ENCODE measurements at regions not wholly inside any gene's neighbourhood (a gene's known extent, or its start where the extent isn't known, plus 50 kb on each side); places are given as distances from the start of the nearest gene placed in this dataset.
"Not testable (repeated sequence)": the region's sequence is repeated elsewhere in the genome, so short reads cannot be mapped to it uniquely, and the experiment has no call there.

DNA sequence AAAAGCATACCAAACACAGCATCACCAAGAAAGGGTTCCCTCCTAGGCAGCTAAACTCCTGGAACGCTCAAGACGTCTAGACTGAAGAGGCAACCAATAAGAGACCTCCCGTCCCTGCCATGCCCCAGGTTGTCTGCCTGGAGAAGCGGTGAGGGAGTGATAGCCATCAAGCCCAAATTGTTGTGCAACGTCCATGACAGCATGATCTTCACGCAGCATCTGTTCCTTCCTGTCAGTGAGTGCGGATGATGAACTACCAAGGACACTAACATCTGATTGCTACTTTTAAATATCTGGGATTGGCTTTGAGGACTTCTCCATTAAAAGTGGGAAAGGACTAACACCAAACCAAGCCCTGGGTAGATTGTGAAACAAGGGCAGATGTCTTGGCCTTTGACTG, 149.7 kb downstream of the TXNL1 start:
- ATAC-seq (no peak), DNase-seq (no peak)

DNA sequence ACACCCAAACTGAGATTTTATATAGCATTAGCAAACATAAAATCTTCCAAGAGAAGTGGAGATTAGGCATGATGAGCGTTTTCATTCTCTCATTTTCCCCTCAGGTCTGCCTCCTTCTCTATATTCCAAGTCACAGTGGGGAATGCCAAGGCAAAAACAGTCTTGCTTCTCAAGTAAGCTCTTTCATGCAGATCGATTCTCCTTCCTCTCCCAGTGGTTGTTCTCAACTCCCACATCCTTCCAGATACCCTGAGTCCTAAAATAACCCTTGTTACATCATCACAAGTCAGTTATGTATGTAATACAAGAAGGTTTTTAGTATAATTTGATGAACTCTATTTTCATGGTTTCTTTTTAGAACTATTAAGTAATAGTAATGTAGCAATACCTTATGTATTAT, 150.6 kb downstream of the TXNL1 start:
- DNase-seq (no peak), ATAC-seq (no peak)

DNA sequence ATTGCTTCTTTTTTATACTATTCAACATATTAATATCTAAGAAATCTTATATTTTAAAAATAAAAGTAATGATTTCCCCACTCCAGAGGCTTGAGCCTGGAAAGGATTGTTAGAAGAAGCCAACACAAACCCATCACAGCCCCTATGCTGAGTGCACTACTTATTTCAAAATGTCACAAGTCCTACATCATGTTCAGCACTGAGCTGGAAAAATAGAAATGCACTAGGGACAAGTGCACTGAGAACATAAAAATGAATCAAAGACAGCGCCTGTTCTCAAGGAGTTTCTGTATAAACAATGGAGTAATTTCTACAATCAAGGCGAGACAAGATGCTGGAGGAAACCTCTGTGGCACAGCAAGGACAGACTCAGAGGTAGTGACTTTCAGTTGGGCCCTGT, 155.0 kb downstream of the TXNL1 start:
- ATAC-seq = no peak
- no peak for DNase-seq

DNA sequence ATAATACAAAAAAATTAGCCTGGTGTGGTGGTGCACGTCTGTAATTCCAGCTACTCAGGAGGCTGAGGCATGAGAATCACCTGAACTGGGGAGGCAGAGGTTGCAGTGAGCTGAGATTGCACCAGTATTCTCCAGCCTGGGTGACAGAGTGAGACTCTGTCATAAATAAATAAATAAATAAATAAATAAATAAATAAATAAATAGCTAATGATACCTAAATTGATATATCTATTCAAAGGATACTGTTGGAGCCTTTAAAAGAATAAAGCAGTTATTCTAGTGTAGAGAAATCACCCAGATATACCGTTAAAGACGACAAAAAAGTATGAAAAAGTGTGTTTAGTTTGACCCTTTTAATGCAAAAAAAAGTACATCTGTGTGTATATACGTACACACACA, 155.6 kb downstream of the TXNL1 start:
- DNase-seq, ATAC-seq: not testable (repeated sequence)

DNA sequence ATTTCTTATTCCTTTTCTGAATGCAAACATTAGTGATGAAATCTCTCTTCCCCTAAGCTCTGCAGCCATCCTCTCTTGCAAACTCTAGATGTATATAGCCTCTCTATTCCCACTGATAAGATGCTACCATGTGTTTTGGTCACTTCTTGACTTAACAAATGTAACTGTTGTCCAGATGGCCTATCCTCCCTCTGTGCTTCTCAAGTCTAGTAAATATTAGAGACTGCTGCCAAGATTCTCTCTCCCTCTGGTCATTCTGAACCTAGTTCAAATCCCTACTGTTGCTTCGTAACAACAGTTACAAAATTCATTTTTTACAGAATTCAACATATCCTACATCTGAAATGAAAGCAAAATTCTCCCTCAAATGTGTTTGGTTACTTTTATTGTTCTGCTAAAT, 156.6 kb downstream of the TXNL1 start:
- no peak for DNase-seq
- no peak for ATAC-seq

DNA sequence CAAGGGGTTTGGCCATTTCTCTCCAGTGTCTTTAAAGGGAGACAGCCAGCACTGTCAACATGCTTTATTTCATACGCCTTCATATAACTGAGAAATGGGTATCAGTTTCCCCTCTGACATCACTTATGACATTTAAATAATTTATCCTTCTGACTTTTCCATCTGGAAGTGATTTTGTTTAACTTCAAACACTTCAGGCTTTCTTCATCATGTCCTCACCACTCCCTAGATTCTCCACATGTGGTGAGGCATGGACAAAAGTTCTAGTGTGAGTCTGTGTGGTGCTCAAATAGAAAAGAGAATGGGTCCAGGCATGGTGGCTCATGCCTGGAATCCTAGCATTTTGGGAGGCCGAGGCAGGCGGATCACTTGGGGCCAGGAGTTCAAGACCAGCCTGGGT, 158.6 kb downstream of the TXNL1 start:
- DNase-seq (no peak), ATAC-seq (no peak)

DNA sequence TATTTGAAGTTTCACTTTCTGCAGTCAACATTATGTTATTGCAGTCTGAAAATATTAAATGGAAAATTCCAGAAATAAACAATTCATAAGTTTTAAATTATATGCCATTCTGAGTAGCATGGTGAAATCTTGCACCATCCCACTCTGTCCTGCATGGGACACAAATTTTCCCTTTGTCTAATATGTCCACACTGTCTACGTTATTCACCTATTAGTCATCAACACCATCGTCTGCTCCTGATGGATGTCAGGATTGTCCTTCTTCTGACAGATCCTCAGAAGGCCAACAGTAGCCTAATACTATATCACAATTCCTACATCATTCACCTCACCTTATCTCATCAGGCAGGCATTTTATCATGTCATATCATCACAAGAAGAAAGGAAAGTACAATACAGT, 163.1 kb downstream of the TXNL1 start:
- ATAC-seq = no peak
- DNase-seq = no peak

DNA sequence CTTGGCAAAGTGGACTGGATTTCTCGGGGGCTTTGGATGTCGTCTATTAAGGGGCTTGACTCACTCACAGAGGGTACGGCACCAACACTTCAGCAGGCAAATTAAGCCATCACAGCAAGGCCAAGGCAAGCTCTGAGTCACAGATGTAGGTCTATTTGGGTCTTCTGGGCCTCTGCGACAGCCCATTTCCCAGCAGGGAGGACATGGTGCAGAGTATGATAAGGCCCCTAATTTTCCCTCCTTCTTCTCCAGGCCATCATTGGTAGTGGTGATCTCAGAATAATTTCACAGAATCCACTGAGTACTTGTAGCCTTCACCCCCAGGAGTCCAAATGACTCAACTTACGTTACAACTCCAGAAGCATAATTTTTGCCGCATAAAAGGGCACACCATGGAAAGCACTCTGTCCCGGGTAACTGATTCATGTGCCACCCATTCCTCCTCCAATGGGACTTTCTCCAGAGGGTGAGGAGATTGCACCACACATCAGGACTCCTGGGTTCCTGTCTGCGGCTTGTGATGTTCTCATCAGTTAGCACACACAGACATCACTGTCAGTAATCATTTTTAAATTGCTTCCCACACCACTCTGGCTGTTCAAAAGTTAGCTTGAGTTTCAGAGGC, 164.9 kb downstream of the TXNL1 start:
- no peak for DNase-seq
- ATAC-seq = no peak

DNA sequence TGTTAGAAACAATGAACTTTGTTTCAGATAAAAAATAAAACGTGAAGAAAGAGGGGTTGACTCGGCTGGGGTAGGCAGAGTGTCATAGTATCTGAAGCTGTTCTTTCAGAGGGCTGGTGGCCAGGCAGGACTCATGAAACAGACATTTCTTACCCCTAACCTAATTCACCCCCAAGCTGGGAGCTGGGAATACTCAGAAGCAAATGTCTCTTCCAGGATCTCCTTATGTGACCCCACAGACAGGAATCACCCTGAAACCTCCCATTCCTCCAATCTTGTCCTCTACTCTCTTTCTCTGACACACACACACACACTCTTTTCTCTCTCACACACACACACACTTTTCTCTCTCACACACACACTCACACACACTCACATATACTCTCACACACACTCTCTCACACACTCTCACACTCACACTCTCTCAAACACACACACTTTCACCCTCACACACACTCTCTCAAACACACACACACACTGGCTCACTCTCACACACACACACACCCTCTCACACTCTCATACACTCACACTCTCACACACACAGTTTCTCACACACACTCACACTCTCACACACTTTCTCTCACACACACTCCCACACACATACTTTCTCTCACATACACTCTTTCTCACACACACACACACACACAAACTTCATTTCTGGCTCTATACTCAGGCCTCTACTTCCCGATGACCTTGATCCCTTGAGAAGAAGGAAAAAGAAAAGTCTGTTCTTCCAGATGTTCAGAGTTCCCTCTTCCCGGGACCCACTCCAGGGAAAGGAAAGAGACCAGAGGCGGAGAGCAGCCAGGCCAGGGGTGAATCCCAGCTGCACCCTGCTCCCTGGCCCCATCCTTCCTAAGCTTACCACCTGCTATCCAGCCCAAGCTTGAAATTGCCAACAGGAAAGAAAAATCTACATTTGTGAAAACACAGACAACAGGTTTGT, 167.7 kb downstream of the TXNL1 start:
- DNase-seq (no peak), ATAC-seq (no peak)

DNA sequence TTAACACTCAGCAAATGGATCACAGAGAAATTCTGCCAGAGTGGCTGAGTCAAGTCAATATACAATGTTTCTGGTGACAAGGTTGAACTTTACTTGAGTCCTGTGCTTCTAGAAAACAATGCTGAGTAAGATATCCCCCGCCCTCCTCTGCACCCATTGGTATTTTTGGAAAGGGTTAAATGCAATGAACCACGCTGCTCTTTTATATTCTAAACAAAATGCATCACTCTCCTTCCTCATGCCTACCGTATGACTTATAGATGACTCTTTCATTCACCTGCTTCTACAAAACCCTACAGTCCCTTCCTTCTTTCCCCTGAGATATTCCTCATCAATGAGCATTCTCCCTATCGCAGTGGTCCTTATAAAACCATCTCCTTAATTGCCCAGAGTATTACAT, 168.8 kb downstream of the TXNL1 start:
- DNase-seq (no peak), ATAC-seq (no peak)

DNA sequence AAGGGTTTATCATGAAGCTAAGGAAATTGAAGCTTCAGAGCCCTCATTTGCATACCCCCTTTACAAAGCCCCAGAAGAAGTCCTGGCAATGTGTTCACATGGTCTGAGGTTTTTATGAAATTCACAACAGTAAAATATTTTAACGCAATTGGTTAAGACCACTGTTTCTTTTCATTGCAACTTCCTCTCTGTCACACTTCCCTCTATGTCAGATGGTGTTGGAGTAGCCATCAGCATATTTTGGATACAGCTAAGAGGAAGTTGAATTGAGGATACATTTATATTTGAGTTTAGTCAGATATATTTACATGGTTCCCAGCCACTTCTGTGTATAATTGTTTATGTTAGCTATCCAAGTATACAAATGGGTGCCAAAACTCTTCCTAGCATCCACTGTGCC, 170.0 kb downstream of the TXNL1 start:
- no peak for ATAC-seq
- DNase-seq = no peak

DNA sequence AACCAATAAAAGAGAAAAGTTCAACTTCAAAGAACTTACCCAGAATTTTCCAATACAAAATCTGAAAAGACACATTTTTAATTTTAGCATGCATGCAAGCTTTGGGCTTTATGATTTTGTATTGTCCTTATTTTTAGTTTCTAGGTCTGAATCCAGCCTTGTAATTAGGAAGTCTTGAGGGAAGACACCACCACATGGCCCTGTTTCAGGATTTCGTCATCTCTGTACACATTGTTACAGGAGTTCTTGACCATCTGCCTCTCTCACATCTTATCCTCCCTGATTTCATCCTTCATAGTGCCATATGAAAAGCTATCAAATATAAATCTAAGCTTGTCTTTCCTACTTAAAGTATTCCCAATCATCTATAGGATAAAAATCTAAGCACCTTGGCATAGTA, 176.1 kb downstream of the TXNL1 start:
- ATAC-seq = no peak

DNA sequence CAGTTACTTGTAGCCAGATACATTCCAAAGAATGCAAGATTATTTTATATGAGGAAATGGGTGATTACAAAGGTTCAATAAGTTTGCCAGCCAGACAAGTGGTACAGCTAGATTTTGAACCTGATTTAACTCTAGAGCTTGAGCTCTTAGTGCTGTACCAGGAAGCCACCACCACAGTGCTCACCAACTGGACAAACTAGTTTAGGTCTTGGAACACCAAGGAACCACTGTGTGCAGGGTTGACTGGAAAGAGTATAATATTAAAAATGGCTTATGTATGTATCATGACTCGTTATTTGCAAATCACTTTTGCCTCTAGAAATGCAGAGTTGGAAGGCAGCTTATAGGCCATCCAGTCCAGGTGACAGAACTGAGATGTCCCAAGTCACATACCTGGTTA, 177.2 kb downstream of the TXNL1 start:
- DNase-seq (no peak), ATAC-seq (no peak)

More for the DNA sequence above, 176.1 kb downstream of the TXNL1 start:
- no peak for DNase-seq

DNA sequence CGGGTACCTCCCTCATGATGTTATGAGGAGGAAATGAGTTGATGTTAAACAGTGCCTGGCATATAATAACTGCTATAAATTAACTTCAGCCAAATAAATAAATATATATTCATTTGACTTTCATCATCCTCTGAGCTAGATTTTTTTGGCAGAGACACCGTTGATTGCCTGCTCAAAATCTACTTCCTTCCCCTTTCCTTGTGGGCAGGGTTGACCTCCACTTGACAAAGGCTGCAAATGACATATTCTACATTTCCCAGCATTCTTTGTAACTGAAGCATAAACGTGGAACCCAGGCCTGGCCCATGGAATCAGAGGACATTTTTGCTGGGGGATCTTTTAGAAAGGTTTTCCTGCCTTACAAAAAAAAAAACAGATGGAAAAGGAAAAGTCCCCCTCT, 177.8 kb downstream of the TXNL1 start:
- ATAC-seq (no peak), DNase-seq (no peak)

DNA sequence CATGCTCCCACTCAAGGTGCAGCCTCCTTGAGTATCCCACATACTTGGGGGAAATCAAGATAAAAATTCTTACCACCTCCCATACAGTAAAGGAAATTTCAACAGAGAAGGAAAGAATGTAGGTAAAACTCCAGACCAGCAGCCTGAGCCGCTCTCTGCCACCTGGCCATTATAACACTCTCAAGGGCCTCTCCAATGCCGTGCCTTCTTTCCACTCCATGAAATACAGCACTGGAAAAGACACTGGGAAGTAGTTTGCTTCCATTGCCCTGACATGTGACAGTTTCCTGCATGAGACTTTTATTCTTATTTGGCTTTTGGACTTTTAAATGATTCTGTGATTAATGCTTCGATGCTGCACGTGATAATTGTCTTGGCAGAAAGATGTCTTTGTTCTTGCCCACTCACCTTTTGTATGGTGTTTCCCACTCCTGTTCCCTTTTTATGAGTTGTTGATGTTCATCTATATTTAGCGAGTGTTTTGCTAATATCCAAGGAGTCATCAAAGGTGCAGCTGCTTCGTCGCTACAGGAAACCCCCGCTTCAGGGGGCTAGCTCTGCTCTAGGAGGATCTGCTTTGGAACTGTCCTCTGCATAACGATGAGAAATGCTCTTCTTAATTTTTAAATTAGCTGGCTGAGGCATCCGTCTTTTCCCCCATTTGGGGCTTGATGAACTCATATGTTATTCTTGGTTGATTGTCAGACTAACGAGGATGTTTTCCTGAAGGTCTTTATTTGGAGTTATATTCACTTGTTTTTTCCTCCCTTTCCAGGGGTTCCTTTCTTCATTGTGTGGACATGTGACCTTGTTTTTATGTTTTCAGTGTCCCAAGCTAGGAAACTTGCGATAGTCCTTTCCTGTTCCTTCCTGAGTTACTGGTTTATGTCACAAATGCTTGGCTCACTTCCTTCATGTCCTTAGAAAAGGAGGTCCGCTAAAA, 179.4 kb downstream of the TXNL1 start:
- no peak for ATAC-seq
- DNase-seq = no peak

DNA sequence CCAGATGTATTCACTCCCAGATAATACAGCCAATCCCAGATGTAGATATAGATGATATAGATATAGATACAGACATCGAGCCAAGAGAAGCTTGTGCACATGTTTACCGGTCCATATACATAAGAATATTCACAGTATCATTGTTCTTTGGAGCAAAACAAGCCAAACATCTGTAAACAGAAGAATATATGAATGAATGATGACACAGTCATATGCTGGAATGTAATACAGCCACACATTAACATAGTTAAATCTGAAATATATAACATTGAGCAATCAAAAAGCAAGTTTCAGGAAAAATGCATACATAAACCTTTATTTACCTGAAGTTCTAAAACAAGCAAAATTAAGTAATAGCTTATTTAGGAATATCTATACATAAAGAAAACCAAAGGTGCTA, 182.5 kb downstream of the TXNL1 start:
- DNase-seq (no peak), ATAC-seq (no peak)

DNA sequence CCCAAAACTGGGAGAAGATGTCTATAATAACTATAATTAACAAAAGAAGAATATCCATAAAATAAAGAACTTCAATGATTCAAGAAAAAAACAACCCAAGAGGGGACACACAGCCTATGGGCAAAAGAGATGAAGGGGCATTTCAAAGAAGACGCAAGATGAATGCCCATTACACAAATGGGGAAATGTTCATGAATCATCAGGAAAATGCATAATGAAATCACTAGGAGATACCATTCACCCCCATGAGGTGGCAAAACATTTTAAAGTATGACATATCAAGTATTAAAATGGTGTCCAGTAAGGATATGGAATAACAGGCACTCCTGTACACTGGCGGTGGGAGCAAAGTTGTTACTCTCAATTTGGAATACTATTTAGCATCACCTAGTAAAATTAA, 183.3 kb downstream of the TXNL1 start:
- ATAC-seq = no peak
- no peak for DNase-seq

DNA sequence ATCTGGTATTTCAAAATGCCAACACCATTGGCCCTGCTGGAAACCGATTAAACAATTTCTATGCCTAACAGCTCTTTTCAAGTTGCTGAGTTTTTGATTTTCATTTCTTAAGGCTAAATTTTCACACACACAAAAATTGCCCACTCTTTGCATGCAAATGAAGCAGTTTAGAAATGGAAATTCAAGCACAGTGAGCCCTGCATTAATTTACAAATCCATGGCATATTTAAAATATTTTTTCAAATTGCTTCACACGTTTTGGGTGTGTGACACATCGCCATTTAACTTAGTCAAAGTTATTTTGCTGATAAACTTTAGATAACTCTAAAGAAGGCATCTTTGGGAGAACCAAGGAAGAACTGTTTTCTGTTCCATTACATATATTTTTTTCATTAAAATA, 184.8 kb downstream of the TXNL1 start:
- no peak for DNase-seq
- ATAC-seq = no peak

DNA sequence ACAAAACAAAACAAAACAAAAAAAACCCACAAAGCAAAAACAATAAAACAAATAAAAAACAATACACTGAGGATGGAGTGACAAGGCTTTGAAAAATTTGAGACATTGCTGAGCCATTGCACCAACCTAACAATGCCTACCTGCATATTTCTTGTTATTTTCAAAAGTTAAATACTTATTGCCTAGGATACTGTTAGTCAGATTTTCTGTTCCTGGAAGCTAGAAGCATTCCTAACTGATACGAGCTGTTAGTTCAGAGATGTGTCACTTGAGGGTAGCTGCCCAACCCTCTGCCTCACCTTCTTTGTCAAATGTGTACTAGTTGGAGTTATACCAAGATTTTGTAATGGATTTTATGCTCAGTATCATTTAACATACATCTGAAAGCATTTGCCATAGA, 187.2 kb downstream of the TXNL1 start:
- ATAC-seq = no peak
- DNase-seq = no peak

DNA sequence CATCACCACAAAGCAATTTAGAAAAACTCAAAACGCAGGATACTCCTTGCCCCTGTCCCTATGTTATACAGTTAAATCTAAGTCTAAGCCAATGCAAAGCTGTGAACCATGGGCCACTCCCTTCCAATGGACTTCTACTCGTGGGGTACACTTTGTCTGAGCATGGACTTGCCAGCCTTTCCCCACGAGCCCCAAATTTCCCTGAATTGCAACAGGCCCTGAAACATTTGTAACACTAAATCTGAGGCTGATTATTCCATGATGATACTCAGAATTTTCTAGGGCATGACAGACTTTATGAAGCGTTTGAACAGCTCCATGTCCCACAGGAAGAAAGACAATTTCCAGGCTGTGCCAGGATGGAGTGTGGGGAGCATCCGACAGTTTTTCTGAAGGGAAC, 189.6 kb downstream of the TXNL1 start:
- DNase-seq = no peak

DNA sequence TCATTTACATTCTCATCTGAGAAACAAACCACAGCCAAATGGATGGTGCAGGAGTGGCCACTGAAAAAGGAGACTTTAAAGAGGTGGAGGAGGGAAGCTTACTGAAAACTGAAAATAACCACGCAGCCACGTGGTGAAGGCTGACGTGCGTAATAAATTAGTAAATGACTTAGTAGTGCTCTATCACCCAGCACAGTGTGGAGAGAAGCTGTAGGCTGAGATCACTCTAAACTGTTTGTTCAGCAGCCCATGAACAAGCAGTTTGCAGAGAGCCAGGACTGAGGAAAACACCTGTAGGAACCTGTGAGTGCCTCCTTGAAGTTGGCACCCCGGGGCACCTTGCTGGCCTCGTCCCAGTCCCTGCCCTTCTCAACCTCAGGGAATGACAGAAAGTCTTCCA, 193.0 kb downstream of the TXNL1 start:
- DNase-seq = no peak
- no peak for ATAC-seq

More for the DNA sequence above, 189.6 kb downstream of the TXNL1 start:
- no peak for ATAC-seq

DNA sequence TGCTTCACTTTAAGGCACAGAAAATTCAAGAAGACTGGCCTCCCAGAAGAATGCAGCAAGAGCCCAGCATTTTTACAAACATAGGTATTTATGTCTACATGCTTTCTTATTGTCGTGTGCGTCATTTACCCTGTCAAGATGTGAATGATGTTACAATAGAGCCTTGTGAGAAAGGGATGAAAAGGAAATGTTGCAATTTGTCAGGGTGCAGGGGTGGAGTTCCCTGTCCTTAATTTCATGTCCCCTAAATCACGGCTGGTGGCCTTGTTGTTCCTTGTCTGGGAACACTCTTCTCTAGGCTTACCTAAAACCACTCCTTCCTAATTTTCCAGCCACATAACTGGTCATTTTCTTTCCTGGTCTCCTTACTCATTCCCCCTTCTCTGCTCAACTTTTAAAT, 194.2 kb downstream of the TXNL1 start:
- ATAC-seq (no peak), DNase-seq (no peak)

All from stimulated activated naive CD8-positive, alpha-beta T cell treated with anti-CD3 and anti-CD28 coated beads, Interleukin-15, Interleukin-2, amounts not matched to agents 100 U/mL and 50 U/mL, for 24 hours (primary cell).